GM21576 (cell line): ENCODE measurements at regions not wholly inside any gene's neighbourhood (a gene's known extent, or its start where the extent isn't known, plus 50 kb on each side); places are given as distances from the start of the nearest gene placed in this dataset.
A peak's percentile ranks its signal among the peaks of the same experiment; 100 is the strongest.

Experiments
- ATAC-seq: cut with Tn5 transposase; IDR thresholded peaks from one replicate; pipeline ENCODE4 v1.9.1; 2021; ENCODE audit warnings: mild to moderate bottlenecking, moderate library complexity; ENCODE audit not compliant: unreplicated experiment

- ATAC-seq = no peak
Observed at GRCh38 chr12:88957358-88957757, 377.1 kb upstream of the KITLG start.

- ATAC-seq = no peak
Observed at GRCh38 chr12:88955531-88955930, 375.3 kb upstream of the KITLG start.

- ATAC-seq = no peak
Observed at GRCh38 chr12:88953029-88953586, 372.8 kb upstream of the KITLG start.

- no peak for ATAC-seq
Observed at GRCh38 chr12:88952562-88952942, 372.3 kb upstream of the KITLG start.

- ATAC-seq = no peak
Observed at GRCh38 chr12:88951860-88952561, 371.7 kb upstream of the KITLG start.

- no peak for ATAC-seq
Observed at GRCh38 chr12:88951177-88951576, 370.9 kb upstream of the KITLG start.

GRCh38 chr12:88947486-88948043, 367.3 kb upstream of the KITLG start:
- no peak for ATAC-seq

GRCh38 chr12:88946372-88946997, 366.2 kb upstream of the KITLG start:
- peak; percentile 57 for ATAC-seq

- ATAC-seq = no peak
Observed at GRCh38 chr12:88945051-88945732, 364.9 kb upstream of the KITLG start.

- no peak for ATAC-seq
Observed at GRCh38 chr12:88944397-88944796, 364.1 kb upstream of the KITLG start.

GRCh38 chr12:88940854-88941253, 360.6 kb upstream of the KITLG start:
- ATAC-seq = no peak

GRCh38 chr12:88935856-88936255, 355.6 kb upstream of the KITLG start:
- ATAC-seq = no peak

- no peak for ATAC-seq
Observed at GRCh38 chr12:88934163-88934747, 354.0 kb upstream of the KITLG start.

- no peak for ATAC-seq
Observed at GRCh38 chr12:88932457-88932856, 352.2 kb upstream of the KITLG start.

- ATAC-seq = no peak
Observed at GRCh38 chr12:88931598-88931997, 351.3 kb upstream of the KITLG start.

GRCh38 chr12:88925454-88925853, 345.2 kb upstream of the KITLG start:
- ATAC-seq = no peak

GRCh38 chr12:88924162-88924561, 343.9 kb upstream of the KITLG start:
- ATAC-seq = no peak

- no peak for ATAC-seq
Observed at GRCh38 chr12:88923631-88924030, 343.4 kb upstream of the KITLG start.

- no peak for ATAC-seq
Observed at GRCh38 chr12:88922816-88923215, 342.5 kb upstream of the KITLG start.

GRCh38 chr12:88921890-88922532, 341.7 kb upstream of the KITLG start:
- ATAC-seq = no peak

- ATAC-seq = no peak
Observed at GRCh38 chr12:88921434-88921833, 341.2 kb upstream of the KITLG start.
